GM19043 (cell line): ENCODE measurements at regions not wholly inside any gene's neighbourhood (a gene's known extent, or its start where the extent isn't known, plus 50 kb on each side); places are given as distances from the start of the nearest gene placed in this dataset.
A peak's percentile ranks its signal among the peaks of the same experiment; 100 is the strongest.
"Not testable (repeated sequence)": the region's sequence is repeated elsewhere in the genome, so short reads cannot be mapped to it uniquely, and the experiment has no call there.

Experiments
- ATAC-seq: cut with Tn5 transposase; IDR thresholded peaks from one replicate; pipeline ENCODE4 v1.9.1; 2021; ENCODE audit warnings: low read depth; ENCODE audit not compliant: unreplicated experiment

DNA sequence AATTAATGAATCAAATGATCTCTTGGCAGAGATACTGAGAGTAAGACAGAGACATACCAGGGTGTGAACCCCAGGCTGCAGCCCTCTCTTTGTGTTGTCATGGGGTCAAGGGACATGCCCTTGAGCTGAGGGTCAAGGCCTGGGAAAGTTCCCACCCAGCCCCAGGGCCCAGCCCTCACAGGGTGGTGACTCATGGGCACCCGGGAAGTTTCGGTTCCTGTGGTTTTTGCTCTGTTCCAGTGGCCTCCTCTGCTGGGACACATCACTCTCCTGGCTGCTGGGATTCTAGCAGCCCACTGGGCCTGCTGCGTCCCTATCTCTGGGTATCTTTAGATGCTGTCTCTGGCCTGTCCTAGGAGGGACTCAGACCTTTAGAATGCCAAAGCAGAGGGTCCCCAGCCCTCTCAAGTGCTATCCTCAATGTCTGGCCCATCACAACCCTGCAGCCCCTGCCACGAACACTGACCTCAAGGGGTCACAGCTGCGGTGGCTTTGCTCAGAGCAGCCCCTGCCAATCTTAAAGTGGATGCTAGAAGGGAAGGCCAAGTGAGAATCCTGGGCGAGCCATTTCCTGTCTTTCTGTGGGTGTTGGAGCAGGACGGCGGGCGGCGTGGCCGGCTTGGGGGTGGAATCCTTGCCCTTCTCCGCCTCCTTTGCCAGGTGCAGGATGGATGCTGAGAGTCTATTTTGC lies 148.4 kb upstream of the TLE3 start:
- no peak for ATAC-seq

- ATAC-seq = no peak
Measured at GRCh38 chr15:70244978-70245542, 147.3 kb upstream of the TLE3 start.

DNA sequence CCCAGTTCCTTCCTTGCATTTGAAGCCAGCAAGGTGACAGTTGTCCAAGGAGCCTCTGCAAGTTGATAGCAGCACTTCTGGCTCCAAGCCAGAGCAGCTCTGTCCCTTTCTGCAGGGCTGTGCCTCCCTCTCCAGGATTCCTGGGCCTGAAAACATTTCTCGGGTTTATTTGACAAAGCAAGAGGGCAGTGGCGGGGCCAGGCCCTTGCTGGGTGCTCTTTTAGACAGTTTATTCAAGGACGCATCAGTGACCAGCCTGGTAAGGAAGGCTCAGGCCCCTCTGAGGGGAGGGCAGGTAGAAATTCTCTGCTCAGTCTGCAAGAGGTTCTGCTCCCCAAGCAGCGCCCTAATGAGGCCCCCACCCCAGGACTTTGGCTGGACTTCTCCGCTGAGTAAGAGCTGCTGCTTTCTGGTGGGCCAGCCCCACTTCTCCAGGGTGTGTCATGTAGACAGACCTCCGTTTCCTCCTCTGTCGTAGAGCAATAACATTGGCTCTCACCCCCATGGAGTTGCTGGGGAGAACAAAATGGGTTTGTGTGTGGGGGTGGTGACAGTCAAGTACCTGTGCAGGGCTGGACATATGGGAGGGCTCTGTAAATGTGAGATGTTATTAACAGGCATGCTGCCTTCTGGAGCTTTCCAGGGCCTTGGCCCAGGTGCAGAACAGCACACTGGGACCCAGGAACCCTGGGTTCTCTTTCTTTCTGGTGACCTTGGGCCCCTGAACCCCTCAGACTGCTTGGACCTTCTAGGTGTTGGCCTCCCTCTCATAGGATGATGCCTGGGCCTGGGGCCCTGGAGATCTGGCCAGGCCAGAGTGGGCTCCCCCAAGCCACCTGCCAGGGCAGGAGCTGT lies 146.2 kb upstream of the TLE3 start:
- ATAC-seq = no peak

- no peak for ATAC-seq
Measured at GRCh38 chr15:70242951-70243685, 145.4 kb upstream of the TLE3 start.

GRCh38 chr15:70241561-70242320 lies 144.0 kb upstream of the TLE3 start:
- no peak for ATAC-seq

GRCh38 chr15:70240820-70241430 lies 143.2 kb upstream of the TLE3 start:
- ATAC-seq = no peak

GRCh38 chr15:70240082-70240481 lies 142.4 kb upstream of the TLE3 start:
- ATAC-seq = peak; percentile 72

DNA sequence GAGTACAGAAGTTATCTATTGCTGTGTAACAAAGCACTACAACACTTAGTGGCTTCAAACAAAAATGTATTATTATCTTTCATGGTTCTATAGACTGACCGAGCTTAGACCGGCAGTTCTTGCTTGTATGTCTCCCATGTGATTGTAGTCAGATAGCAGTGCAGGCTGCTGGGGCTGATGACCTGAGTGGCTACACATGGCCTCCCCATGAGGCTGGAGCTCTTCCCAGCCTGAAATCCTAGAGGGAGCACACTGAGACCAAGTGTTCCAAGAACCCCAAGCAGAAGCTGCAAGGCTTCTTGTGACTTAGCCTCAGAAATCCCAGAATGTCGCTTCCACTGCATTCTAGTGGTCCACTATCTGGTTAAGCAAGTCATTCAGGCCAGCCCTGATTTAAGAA lies 141.2 kb upstream of the TLE3 start:
- ATAC-seq = no peak

GRCh38 chr15:70237626-70238025 lies 139.9 kb upstream of the TLE3 start:
- ATAC-seq = no peak

DNA sequence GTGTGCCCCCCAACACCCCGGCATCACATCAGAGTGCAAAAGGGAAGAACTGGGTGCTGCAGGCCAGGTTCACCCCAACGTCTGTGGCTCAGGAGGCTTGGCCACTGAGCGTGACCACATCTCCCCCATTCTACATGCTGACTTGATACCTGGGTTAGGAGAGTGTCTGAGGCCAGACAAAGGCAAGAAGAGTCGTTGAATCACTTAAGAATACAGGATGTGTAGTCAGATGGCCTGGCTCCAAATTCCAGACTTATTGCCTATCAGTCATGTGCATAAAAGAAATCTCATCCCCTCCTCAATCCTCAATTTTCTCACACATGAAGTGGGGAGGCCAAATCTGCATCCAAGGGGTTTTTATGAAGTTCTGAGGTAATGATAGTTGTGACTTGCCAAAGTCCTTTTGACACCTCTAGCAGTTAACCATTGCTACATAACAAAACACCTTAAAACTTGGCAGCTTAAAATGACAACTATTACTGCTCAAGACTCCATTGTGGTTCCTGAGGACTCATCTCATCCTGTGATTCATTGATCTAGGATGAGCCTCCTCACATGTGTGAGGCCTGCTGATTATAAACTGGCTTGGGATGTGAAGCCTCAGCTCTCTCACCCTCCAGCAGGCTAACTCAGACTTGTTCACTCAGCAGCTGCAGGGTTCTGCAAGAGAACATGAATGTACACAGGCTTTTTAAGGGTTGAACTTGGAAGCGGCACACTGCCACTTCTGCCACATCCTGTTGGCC lies 138.8 kb upstream of the TLE3 start:
- no peak for ATAC-seq

DNA sequence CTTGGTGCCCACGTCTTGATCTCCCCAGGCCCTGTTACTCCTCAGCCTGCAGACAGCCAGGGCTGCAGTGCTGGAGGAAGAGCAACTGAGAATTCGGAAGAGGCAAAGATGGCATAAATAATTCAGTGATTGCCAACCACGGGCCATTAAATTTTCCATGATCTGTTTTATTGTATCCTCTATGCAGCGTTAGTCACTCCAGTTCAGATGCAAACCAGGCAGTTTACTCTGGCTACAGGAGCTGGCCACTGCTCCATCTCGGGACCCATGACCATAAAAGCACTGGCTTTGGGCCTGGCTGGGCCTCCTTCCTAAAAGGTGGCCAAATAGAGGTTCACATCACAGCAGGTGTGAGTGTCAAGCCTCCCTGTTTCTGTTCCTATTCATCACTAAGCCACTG lies 137.6 kb upstream of the TLE3 start:
- ATAC-seq = no peak

DNA sequence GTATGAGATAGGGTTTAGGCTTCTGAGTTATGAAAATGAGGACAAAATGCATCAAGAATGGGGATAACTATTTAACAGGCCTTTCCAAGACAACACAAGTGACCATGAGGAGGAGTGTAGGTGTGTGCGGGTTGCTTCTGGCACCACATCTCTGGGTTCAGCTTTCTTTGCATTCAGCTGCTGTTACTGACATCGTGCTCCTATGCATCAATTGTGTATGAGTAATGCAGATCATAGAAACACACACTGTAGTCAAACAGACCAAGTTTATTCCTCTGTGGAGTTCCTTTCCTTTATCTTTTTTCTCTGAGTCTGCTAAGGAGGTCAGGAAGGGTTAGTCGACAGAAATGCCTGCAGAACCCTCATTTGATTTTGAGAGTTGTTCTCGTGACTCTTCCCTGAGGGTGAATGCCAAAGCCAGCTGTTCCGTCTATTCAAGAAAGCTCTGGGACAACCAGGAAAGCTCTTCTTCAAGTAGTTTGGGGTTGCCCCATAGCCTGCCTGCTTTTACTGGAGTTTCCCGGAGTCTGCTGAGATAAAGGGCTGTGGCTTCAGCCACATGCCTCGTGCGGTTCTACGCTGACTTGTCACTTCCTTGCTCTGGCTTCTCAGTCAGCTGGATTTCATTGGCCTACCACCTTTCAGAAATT lies 136.7 kb upstream of the TLE3 start:
- ATAC-seq = no peak

DNA sequence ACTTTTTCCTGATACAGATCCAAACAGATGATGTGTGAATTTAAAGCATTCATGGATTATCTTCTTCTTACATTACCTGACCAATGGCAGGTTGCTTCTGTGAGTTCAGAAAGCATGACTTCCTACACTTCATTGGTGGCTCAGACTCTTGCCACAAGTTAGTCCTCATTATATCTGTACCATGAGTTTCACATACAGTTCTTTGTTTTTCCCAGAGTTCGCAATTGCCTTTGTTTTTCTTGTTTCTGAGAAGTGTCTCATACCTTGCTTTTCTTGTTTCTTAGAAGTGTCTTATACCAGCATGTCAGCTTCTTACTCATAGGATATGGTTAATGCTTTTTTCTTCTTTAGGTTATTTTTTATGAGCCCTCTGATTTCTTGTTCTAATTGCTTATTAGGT lies 133.8 kb upstream of the TLE3 start:
- no peak for ATAC-seq

GRCh38 chr15:70227918-70228317 lies 130.2 kb upstream of the TLE3 start:
- ATAC-seq = not testable (repeated sequence)

DNA sequence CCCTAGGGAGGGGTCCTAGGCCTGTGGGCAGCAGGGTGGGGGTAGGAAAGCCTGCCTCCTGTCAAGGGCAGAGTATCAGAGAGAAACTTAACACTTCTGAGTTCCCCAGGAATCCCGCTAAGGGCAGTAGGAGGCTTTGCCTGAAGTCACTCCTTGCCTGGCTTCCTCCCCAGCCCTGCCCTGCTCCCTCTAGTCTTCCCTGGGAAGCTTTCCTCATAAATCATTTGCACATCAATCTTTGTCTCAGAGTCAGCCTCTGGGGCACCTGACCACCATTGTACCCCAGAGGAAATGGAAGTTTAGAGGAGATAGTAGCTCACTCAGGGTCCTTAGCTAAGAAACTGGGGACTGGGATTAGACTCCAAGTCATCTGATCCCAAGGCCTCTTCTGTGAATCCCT lies 129.4 kb upstream of the TLE3 start:
- no peak for ATAC-seq

GRCh38 chr15:70226337-70226980 lies 128.7 kb upstream of the TLE3 start:
- ATAC-seq = no peak

- no peak for ATAC-seq
Measured at GRCh38 chr15:70225416-70225815, 127.7 kb upstream of the TLE3 start.

DNA sequence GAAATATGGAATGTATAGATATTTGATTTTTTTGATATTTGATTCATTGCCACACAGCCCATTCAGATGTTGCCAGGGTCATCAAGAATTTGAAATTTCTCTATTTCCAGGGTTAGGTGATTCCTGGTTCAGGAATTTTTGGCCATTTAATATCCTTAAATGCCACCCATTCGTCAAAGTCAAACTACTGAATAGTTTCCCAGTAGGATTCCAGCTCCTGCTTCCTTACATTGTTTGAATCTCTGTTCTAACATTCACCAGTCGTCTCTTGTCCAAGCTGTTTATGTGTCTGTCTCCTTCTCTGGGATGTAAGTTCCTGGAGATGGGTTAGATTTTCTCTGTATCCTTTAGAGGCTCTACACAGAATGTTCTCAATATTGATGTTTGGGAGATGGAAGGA lies 124.9 kb upstream of the TLE3 start:
- no peak for ATAC-seq
